HS-5 (cell line): ENCODE measurements at regions not wholly inside any gene's neighbourhood (a gene's known extent, or its start where the extent isn't known, plus 50 kb on each side); places are given as distances from the start of the nearest gene placed in this dataset.

Source experiments
- DNase-seq: peaks from one replicate; pipeline ENCODE4 v3.0.0-alpha.2; 2012; ENCODE audit warnings: low read depth

DNA sequence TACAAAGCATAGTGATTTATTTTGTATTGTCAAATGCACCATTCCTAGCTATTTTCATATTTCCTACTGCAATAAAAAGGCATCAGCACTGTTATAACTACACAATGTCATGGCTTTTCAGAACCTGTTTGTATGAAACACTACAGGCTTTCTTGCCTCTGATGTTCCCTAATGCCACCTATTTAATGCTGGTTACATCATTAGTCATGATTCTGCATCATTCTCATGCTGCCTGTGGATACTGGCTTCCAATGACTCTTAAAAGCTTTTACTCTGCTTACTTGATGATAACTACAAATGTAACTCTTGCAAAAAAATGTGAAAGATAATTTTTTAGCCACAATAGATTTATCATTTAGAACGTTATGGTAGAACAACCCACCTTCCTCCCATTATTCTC is 529.4 kb downstream of the HTR7 start:
- DNase-seq = no peak

DNA sequence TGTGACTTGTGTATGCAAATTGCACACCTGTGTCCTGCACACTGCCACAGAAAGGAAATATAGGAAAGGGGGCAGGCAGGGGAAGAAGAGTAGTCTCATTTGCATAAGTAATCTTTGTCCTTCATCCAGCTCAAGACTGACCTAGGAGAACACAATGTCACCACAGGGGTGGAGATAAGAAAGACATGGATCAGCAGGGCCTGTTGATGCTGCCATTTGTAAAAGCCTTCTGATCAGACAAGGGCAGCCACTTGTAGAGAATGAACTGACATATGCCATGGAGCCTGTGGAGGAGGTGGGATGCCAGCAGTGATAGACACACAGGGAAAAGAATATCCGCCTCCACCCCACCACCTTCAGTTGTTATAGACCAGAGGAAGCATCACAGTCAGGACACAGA is 528.9 kb downstream of the HTR7 start:
- no peak for DNase-seq

DNA sequence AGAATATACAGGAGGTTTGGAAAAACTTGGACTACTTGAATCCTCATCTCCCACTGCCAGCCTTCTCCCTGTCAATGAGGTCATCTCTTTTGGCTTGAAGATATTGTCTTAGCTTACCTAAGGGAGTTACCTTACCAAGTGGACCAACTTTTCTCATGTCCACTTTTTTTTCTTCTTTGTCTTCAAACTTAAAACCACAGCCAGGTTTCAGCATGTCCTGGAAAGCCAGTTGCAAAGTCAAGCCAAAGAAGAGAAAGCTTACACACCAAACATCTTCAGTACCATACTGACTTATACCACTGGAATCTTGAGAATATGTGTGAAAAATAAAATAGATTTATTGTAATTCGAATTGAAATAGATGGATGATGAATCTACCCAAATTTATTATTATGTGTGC is 520.5 kb downstream of the HTR7 start:
- DNase-seq = no peak

GRCh38 chr10:90342480-90342879 is 515.4 kb downstream of the HTR7 start:
- no peak for DNase-seq

GRCh38 chr10:90344226-90344625 is 513.6 kb downstream of the HTR7 start:
- DNase-seq = no peak

DNA sequence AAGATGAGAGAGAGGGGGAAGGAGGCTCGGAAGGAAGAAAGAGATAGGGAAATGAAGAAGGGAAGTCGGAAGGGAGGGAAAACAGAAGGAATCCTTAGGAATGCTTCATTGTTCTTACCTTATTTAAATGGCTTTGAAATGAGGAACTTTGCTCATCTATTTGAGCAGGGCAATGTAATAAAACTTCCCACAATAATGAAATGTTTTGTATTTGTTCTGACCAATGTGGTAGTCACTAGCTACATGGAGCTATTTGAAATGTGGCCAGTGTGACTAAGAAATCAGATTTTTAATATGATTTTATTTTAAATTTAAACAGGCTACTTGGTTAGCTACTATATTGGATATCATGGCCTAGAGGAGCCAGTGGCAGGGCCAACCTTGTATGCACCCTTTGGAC is 510.6 kb downstream of the HTR7 start:
- DNase-seq = no peak

- no peak for DNase-seq
Observed at GRCh38 chr10:90350122-90350521, 507.7 kb downstream of the HTR7 start.

GRCh38 chr10:90352288-90352687 is 505.6 kb downstream of the HTR7 start:
- DNase-seq = no peak

DNA sequence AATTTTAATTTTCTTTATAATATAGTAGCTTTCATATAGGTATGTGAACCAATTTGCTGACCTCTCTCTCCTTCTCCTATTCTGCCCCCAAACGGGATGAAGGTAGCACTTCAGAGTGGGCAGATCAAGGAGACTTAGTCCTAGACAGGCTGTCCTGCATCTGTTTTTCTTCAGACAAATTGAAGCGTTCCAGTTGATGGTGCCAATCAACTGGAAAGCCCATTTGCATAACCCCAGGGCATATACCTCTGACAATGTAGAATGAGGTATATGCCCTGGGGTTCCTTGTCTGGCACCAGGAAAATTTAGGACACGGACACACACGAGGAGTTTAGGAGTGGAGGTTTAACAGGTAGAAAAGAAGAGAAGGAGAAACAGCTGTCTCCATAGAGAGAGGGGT is 502.9 kb downstream of the HTR7 start:
- DNase-seq = no peak

DNA sequence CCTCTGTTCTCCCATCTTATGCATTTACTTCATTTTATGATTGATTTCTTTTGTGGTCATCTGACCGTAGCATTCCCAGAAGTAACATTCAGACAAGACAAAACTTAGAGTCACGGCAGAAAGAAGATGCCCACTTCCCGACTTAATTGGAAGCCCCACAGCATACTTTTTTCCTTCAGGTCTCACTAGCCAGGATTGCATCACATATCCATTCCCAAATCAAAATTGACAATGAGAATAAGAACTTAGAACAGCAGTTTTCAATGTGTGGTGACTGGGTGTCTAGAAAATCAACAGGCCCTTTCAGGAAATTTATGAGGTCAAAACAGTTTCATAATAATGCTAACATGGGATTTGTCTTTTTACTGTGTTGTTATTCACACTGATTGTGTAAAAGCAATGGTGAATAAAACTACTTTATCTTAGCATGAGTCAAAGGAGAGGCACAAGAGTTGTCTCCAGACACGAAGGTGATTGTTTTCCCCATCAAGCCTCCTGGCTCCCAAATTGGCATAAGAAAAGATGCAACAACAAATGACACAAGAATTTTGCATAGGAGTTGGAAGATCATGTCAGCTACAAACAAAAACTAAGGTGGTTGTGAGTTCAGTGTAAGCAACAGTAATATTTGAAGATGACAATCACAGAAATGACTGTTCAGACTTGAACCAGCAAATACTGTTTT is 493.9 kb downstream of the HTR7 start:
- no peak for DNase-seq

- no peak for DNase-seq
Observed at GRCh38 chr10:90372451-90372850, 485.4 kb downstream of the HTR7 start.

- DNase-seq = no peak
Observed at GRCh38 chr10:90373911-90374310, 483.9 kb downstream of the HTR7 start.

GRCh38 chr10:90378524-90379076 is 479.2 kb downstream of the HTR7 start:
- DNase-seq = peak; percentile 75

GRCh38 chr10:90381468-90381867 is 476.4 kb downstream of the HTR7 start:
- no peak for DNase-seq

- no peak for DNase-seq
Observed at GRCh38 chr10:90389876-90390275, 468.0 kb downstream of the HTR7 start.

GRCh38 chr10:90394311-90394710 is 463.5 kb downstream of the HTR7 start:
- DNase-seq = no peak

GRCh38 chr10:90396721-90397120 is 461.1 kb downstream of the HTR7 start:
- no peak for DNase-seq

- no peak for DNase-seq
Observed at GRCh38 chr10:90398566-90398965, 459.3 kb downstream of the HTR7 start.

DNA sequence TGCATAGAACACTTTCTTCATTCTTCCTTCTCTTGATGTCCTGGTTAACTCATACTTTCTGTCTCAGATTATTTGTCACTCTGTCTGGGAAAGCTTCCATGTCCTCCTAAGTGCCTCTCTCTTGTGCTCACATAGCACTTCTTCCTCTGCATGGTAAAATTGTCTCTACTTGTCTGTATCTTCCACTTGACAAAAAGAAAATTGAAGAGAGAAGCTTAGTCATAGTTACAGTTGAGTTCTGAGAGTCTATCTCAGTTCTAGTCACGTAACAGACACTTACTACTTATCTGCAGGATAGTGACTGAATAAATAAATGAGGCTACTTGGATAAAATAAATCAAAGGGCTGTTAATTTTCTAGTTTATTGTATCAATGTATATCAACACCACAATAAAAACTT is 458.1 kb downstream of the HTR7 start:
- no peak for DNase-seq

DNA sequence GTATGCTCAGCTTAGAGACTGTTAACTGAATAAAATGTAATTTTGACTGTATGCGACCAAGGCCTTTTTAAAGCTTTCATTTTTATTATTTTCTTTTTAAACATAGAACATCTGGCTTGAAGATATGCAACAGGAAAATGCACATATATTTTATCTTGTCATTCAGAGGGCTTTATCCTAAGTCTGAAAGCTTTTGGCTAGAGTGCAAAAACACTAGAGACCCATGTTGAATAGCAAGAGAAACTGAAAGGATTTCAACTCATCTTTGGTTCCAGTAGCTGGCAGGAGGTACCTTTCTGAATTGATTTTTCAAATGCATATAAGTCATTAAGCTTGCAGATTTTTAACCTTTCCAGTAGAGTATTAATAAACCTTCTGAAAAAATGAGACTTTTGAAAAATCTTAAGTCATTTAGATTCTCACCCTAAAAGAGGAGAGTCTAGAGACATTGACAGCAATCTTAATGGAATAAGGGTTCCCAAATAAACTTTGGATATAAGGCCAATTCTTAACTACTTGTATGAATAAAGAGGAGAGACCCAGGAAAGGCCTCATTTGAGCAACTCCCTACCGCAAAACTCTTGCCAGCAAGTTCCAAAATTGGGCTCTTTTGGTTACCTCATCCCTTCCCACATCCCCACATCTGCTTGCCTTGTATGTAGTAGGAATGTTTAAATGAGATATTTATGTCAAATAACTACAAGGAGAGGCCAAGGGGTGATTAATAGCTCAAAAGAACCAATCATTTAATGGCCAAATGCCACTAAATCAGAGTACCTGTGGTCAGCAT is 454.4 kb downstream of the HTR7 start:
- DNase-seq = no peak

DNA sequence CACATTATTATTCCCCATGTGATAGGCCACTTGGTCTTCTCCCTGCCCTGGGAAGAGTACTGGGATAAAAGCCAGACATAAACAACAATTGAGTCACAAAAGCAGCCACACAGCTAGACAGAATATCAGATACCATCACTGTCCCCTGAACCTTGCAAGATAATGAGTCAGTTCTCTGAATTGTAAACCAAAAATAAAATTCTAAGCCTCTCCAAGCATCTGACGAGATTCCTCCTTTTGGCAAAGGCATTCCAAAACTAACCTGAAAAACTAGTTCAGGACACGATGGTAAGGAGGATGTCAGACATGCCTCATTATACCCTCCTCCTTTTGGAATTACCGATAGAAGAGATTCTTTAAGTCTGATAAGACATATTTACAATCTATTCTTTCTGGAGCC is 450.7 kb downstream of the HTR7 start:
- DNase-seq = no peak

- no peak for DNase-seq
Observed at GRCh38 chr10:90407851-90408250, 450.0 kb downstream of the HTR7 start.

GRCh38 chr10:90412582-90412981 is 445.3 kb downstream of the HTR7 start:
- DNase-seq = no peak

DNA sequence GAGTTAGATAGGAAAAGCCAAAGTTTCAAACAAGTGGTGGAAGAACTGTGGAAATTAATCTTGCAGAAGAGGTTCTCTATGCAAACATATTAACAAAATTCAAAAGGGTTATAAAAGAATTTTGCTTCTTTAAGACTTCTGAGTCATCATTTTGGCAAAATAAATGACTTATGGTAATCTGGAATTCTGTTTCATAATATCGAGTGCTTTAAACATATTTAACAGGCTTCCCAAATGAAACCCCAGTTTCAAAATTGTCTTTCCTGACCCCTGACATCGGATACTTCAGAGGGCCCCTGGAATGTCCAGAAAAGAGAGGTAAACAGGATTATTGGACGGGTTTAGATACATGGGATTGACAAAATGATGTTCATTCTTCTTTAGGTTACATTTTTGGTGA is 444.6 kb downstream of the HTR7 start:
- DNase-seq = no peak
